Keratinocyte (primary cell): ENCODE measurements at regions not wholly inside any gene's neighbourhood (a gene's known extent, or its start where the extent isn't known, plus 50 kb on each side); places are given as distances from the start of the nearest gene placed in this dataset.

Source experiments
- EZH2 ChIP-seq: IDR thresholded peaks from one replicate; pipeline ENCODE4 v1.6.1; 2012; ENCODE audit warnings: inconsistent platforms, mild to moderate bottlenecking, low read length, moderate library complexity
- TF ChIP-seq, protein P1 (sequence below), 3 experiments: IDR thresholded peaks in 1 of 3; conservative IDR thresholded peaks in 1 of 3; optimal IDR thresholded peaks in 1 of 3; 2 replicates in 2 of 3; 3 replicates in 1 of 3; pipeline versions ENCODE3 to v1.5.1; 2011; ENCODE audit warnings: low read length in 3 of 3, mild to moderate bottlenecking in 3 of 3, moderate library complexity in 2 of 3, control low read depth in 1 of 3, inconsistent platforms in 1 of 3; ENCODE audit not compliant: insufficient read depth in 2 of 3; ENCODE audit errors: extremely low read depth in 1 of 3

- TF ChIP-seq, protein P1, sequence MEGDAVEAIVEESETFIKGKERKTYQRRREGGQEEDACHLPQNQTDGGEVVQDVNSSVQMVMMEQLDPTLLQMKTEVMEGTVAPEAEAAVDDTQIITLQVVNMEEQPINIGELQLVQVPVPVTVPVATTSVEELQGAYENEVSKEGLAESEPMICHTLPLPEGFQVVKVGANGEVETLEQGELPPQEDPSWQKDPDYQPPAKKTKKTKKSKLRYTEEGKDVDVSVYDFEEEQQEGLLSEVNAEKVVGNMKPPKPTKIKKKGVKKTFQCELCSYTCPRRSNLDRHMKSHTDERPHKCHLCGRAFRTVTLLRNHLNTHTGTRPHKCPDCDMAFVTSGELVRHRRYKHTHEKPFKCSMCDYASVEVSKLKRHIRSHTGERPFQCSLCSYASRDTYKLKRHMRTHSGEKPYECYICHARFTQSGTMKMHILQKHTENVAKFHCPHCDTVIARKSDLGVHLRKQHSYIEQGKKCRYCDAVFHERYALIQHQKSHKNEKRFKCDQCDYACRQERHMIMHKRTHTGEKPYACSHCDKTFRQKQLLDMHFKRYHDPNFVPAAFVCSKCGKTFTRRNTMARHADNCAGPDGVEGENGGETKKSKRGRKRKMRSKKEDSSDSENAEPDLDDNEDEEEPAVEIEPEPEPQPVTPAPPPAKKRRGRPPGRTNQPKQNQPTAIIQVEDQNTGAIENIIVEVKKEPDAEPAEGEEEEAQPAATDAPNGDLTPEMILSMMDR (optimal IDR thresholded peaks at IDR 0.05 in 1 of 3, IDR thresholded peaks at IDR 0.05 in 1 of 3, conservative IDR thresholded peaks at IDR 0.05 in 1 of 3; ENCODE audit: extremely low read depth in 1 of 3, insufficient read depth in 2 of 3, low read length in 3 of 3), result no peak
- TF ChIP-seq EZH2, result no peak
Observed at GRCh38 chr10:6726924-6727323, 146.8 kb upstream of the PRKCQ start.
